SK-N-MC (cell line): ENCODE measurements at regions not wholly inside any gene's neighbourhood (a gene's known extent, or its start where the extent isn't known, plus 50 kb on each side); places are given as distances from the start of the nearest gene placed in this dataset.

Experiments used
- EZH2 ChIP-seq: fragments of 200-600 bp; sonication (generic); IDR thresholded peaks from one replicate; pipeline ENCODE4 v1.6.1; 2017; ENCODE audit warnings: antibody characterized with exemption
- FOXP2 ChIP-seq: optimal IDR thresholded peaks from 2 replicates; pipeline ENCODE3; 2011; ENCODE audit warnings: mild to moderate bottlenecking, moderate library complexity; ENCODE audit not compliant: insufficient read depth; ENCODE audit errors: extremely low read length, control extremely low read depth
- POLR2AphosphoS5 ChIP-seq: IDR thresholded peaks from 2 replicates; pipeline ENCODE4 v1.6.1; 2012; ENCODE audit warnings: mild to moderate bottlenecking, low read depth, low read length, borderline replicate concordance

DNA sequence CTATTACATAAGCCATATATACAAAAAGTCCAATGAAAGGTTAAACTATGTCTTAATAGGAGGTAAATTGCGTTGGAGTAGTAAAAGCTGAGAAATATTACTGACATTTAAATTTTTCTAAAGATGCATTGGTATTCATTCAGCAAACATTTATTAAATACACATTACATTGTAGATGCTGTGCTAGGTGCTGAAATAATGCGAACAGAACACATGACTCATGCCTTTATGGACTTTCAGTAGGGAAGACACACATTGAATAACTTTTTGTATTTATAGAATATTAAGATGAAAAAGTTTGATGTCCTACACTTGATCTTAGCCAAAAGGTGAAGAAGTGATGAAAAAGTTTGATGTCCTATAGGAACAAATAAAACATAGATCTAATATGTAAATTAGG is 871.1 kb upstream of the SLIT2 start:
- TF ChIP-seq POLR2AphosphoS5 (no peak), EZH2 (no peak), FOXP2 (no peak)
